ENCODE measurements at regions not wholly inside any gene's neighbourhood (a gene's known extent, or its start where the extent isn't known, plus 50 kb on each side); places are given as distances from the start of the nearest gene placed in this dataset.

DNA sequence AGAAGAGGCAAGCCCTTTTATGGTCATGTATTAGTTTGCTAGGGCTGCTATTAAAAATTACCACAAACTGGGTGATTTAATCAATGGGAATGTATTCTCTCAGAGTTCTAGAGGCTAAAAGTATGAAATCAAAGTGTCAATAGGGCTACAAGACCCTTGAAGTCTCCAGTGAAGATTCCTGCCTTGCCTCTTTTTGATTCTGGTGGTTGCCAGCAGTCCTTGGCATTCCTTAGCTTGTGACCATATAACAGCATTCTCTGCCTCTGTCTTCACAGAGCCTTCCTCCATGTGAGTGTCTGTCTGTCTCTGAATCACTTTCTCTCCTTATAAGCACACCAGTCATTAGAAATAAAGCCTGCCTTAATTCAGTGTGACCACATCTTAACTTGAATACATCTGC is 282.7 kb downstream of the KCNN2 start:
- no peak overlapping the region for H3K4me3 Mint-ChIP-seq
- H3K27me3 ChIP-seq: no peaks in the 10 kb centered on the region

DNA sequence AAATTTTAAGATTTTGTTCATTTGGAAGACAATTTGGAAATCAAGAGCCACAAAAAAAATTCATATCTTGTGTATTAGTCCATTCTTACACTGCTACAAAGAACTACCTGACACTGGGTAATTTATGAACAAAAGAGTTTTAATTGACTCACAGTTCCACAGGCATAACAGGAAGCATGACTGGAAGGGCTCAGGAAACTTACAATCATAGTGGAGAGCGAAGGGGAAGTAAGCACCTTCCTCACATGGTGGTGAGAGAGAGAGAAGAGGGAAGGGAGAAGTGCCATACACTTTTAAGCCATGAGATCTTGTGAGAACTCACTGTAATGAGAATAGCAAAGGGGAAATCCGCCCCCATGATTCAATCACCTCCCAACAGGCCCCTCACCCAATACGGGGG is 274.4 kb downstream of the KCNN2 start:
- Mint-ChIP-seq H3K4me3 (no peak overlapping the region), H3K36me3 (no peaks in the 10 kb centered on the region), H3K27me3 (ENCODE audit: insufficient read depth, low read depth) (peaks cover 3% of the 10 kb centered on the region), H3K27ac (no peak overlapping the region), H3K4me1 (peaks cover 4% of the 10 kb centered on the region), H3K9me3 (peaks cover 1% of the 10 kb centered on the region)
- TF ChIP-seq, protein P1, sequence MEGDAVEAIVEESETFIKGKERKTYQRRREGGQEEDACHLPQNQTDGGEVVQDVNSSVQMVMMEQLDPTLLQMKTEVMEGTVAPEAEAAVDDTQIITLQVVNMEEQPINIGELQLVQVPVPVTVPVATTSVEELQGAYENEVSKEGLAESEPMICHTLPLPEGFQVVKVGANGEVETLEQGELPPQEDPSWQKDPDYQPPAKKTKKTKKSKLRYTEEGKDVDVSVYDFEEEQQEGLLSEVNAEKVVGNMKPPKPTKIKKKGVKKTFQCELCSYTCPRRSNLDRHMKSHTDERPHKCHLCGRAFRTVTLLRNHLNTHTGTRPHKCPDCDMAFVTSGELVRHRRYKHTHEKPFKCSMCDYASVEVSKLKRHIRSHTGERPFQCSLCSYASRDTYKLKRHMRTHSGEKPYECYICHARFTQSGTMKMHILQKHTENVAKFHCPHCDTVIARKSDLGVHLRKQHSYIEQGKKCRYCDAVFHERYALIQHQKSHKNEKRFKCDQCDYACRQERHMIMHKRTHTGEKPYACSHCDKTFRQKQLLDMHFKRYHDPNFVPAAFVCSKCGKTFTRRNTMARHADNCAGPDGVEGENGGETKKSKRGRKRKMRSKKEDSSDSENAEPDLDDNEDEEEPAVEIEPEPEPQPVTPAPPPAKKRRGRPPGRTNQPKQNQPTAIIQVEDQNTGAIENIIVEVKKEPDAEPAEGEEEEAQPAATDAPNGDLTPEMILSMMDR (IDR thresholded peaks at IDR 0.05): no peak
- TF ChIP-seq EZH2phosphoT487 (IDR thresholded peaks at IDR 0.05) (no peak), EZH2 (IDR thresholded peaks at IDR 0.05) (no peak)
- peaks cover 3% of the 10 kb centered on the region for H3K9me3 ChIP-seq (ENCODE audit: low read depth)
- H3F3A ChIP-seq (ENCODE audit: low read depth): no peaks in the 10 kb centered on the region
- H3K9ac ChIP-seq: no peak overlapping the region
- H3K36me3 ChIP-seq: no peaks in the 10 kb centered on the region
- H3K79me2 ChIP-seq (ENCODE audit: low read depth): no peaks in the 10 kb centered on the region
- H3K27ac ChIP-seq: no peak overlapping the region
- H3K27me3 ChIP-seq: no peaks in the 10 kb centered on the region
- H2AFZ ChIP-seq (replicated peaks): no peak overlapping the region
- no peaks in the 10 kb centered on the region for H4K20me1 ChIP-seq (ENCODE audit: low read depth)
- no peaks in the 10 kb centered on the region for H3K4me1 ChIP-seq
- H3K4me3 ChIP-seq: no peak overlapping the region
- no peak for DNase-seq (ENCODE audit: low spot score)
- no peak overlapping the region for H3K4me2 ChIP-seq

More for the DNA sequence above, 282.7 kb downstream of the KCNN2 start:
- Histone ChIP-seq H3K4me1 (no peaks in the 10 kb centered on the region), H3K27ac (no peak overlapping the region), H3K4me3 (no peak overlapping the region), H3K36me3 (no peaks in the 10 kb centered on the region), H4K20me1 (ENCODE audit: low read depth) (no peaks in the 10 kb centered on the region), H3F3A (ENCODE audit: low read depth) (no peaks in the 10 kb centered on the region), H3K4me2 (no peak overlapping the region), H2AFZ (replicated peaks) (no peak overlapping the region), H3K79me2 (ENCODE audit: low read depth) (no peaks in the 10 kb centered on the region), H3K9me3 (ENCODE audit: low read depth) (no peaks in the 10 kb centered on the region), H3K9ac (no peak overlapping the region)
- DNase-seq (ENCODE audit: low spot score): no peak
- H3K36me3 Mint-ChIP-seq: no peaks in the 10 kb centered on the region
- H3K27me3 Mint-ChIP-seq (ENCODE audit: insufficient read depth, low read depth): no peaks in the 10 kb centered on the region
- no peak overlapping the region for H3K27ac Mint-ChIP-seq
- TF ChIP-seq, protein P1 (IDR thresholded peaks at IDR 0.05): no peak
- TF ChIP-seq EZH2 (IDR thresholded peaks at IDR 0.05) (no peak), EZH2phosphoT487 (IDR thresholded peaks at IDR 0.05) (no peak)
- peaks cover 1% of the 10 kb centered on the region for H3K9me3 Mint-ChIP-seq
- H3K4me1 Mint-ChIP-seq: no peaks in the 10 kb centered on the region

DNA sequence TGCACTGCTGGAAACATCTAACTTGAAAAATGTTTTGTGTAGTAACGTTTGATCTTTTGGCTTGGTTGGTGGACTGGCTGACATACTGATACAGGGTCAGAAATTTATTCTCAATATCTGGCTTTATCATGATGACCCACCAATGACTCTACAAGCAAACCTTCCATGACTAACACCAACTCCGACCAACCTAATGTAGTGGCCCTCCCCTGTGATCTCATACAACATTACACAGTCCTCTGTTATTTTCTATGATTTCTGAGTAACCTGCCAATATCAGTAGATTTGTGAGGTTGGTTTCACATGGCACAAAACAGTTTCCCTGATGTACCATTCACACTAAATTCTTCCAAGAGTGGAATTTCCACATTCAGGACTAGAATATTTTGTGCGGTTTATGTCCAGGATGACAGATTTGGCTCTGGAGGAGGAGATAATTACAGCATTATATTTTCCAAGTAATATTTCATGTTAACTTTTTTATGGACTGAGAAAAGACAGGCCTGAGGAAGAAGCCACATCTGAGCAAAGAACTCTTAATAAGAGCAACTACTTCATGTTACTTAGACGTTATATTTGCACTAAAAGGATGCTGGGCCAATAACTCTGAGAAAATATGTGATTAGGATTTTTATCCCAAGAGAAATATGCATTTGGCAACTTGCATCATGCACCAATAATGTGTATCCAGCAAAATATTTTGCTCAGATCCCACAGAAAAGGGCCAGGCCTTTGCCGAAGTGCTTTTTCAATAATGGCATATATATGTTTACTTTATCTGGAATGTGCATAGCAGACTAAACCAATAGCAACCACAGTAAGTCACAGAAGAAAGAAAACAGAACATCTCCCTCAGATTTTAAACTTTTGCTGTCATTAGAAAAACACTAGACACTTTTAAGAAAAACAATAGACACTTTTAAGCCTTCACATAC is 273.4 kb downstream of the KCNN2 start:
- Histone ChIP-seq H3K9me3 (ENCODE audit: low read depth) (peaks cover 3% of the 10 kb centered on the region), H3F3A (ENCODE audit: low read depth) (no peaks in the 10 kb centered on the region), H3K9ac (no peak overlapping the region), H3K36me3 (no peaks in the 10 kb centered on the region), H3K4me3 (no peak overlapping the region), H3K4me1 (no peaks in the 10 kb centered on the region), H3K79me2 (ENCODE audit: low read depth) (no peaks in the 10 kb centered on the region), H4K20me1 (ENCODE audit: low read depth) (no peaks in the 10 kb centered on the region), H3K4me2 (no peak overlapping the region), H3K27ac (no peak overlapping the region), H3K27me3 (no peaks in the 10 kb centered on the region), H2AFZ (replicated peaks) (no peak overlapping the region)
- Mint-ChIP-seq H3K4me1 (peaks cover 4% of the 10 kb centered on the region), H3K4me3 (no peak overlapping the region), H3K27me3 (ENCODE audit: insufficient read depth, low read depth) (peaks cover 3% of the 10 kb centered on the region), H3K36me3 (no peaks in the 10 kb centered on the region), H3K9me3 (peaks cover 1% of the 10 kb centered on the region), H3K27ac (no peak overlapping the region)
- TF ChIP-seq, protein P1 (IDR thresholded peaks at IDR 0.05): no peak
- TF ChIP-seq EZH2phosphoT487 (IDR thresholded peaks at IDR 0.05): no peak
- no peak for TF ChIP-seq EZH2 (IDR thresholded peaks at IDR 0.05)
- no peak for DNase-seq (ENCODE audit: low spot score)
